ENCODE measurements at regions not wholly inside any gene's neighbourhood (a gene's known extent, or its start where the extent isn't known, plus 50 kb on each side); places are given as distances from the start of the nearest gene placed in this dataset.

DNA sequence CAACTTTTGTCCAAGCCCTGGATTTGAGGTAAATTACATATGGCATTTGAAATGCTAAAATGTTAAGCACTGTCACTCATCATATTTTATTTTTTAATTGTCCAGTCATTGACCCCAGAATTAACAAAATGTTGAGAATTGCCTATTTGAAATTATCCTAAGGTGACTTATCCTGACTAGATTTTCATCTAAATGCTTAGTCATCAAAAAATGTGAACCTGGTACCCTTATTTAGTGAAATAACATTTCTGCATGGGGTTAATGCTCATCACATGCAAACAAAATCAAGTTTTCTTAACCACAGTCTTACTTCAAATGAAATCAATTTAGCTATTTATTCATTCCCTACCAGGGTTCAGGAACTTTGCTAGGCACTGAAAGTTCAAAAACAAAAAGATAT is 232.0 kb upstream of the DCN start:
- no peak for TF ChIP-seq EZH2 (optimal IDR thresholded peaks at IDR 0.05; ENCODE audit: low read depth, low read length)
- TF ChIP-seq, protein P1, sequence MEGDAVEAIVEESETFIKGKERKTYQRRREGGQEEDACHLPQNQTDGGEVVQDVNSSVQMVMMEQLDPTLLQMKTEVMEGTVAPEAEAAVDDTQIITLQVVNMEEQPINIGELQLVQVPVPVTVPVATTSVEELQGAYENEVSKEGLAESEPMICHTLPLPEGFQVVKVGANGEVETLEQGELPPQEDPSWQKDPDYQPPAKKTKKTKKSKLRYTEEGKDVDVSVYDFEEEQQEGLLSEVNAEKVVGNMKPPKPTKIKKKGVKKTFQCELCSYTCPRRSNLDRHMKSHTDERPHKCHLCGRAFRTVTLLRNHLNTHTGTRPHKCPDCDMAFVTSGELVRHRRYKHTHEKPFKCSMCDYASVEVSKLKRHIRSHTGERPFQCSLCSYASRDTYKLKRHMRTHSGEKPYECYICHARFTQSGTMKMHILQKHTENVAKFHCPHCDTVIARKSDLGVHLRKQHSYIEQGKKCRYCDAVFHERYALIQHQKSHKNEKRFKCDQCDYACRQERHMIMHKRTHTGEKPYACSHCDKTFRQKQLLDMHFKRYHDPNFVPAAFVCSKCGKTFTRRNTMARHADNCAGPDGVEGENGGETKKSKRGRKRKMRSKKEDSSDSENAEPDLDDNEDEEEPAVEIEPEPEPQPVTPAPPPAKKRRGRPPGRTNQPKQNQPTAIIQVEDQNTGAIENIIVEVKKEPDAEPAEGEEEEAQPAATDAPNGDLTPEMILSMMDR (IDR thresholded peaks at IDR 0.05; ENCODE audit: low read length): no peak
